B cell (primary cell): ENCODE measurements at regions not wholly inside any gene's neighbourhood (a gene's known extent, or its start where the extent isn't known, plus 50 kb on each side); places are given as distances from the start of the nearest gene placed in this dataset.

Experiments used
- CTCF ChIP-seq: fragments of 200-600 bp; IDR thresholded peaks from one replicate; pipeline ENCODE4 v1.8.0; 2022; ENCODE audit warnings: antibody characterized with exemption, mild to moderate bottlenecking
- EZH2 ChIP-seq: IDR thresholded peaks from 2 replicates; pipeline ENCODE4 v1.6.1; 2012; ENCODE audit warnings: borderline replicate concordance, low read depth, mild to moderate bottlenecking, moderate library complexity, low read length; ENCODE audit not compliant: insufficient read depth, poor library complexity, severe bottlenecking

GRCh38 chr5:112533362-112533761 is 114.3 kb upstream of the EPB41L4A start:
- TF ChIP-seq CTCF: no peak
- TF ChIP-seq EZH2: no peak
